ENCODE measurements at regions not wholly inside any gene's neighbourhood (a gene's known extent, or its start where the extent isn't known, plus 50 kb on each side); places are given as distances from the start of the nearest gene placed in this dataset.

GRCh38 chr13:60970736-60971135, 444.9 kb downstream of the PCDH20 start:
- TF ChIP-seq CTCF (conservative IDR thresholded peaks at IDR 0.05; ENCODE audit: low read depth, low read length) (no peak), EZH2phosphoT487 (IDR thresholded peaks at IDR 0.05; ENCODE audit: borderline replicate concordance, low read length) (no peak), EZH2 (IDR thresholded peaks at IDR 0.05; ENCODE audit: low read length, unreplicated experiment) (no peak)
- Histone ChIP-seq H3K27me3 (ENCODE audit: low read length) (no peaks in the 10 kb centered on the region), H3K36me3 (ENCODE audit: low read depth, low read length) (no peaks in the 10 kb centered on the region), H3K9ac (ENCODE audit: low read length) (no peak overlapping the region), H3K4me2 (ENCODE audit: low read length) (no peak overlapping the region), H3K4me1 (ENCODE audit: insufficient read depth, low read length) (no peaks in the 10 kb centered on the region), H3K9me2 (replicated peaks; ENCODE audit: low read length) (no peaks in the 10 kb centered on the region), H3F3A (ENCODE audit: low read length, unreplicated experiment) (no peaks in the 10 kb centered on the region), H2AFZ (ENCODE audit: low read length) (no peak overlapping the region), H3K4me3 (ENCODE audit: low read length) (no peak overlapping the region), H3K79me2 (ENCODE audit: low read length) (no peaks in the 10 kb centered on the region), H3K9me3 (ENCODE audit: low read length) (no peaks in the 10 kb centered on the region), H3K27ac (ENCODE audit: low read length) (no peak overlapping the region), H4K20me1 (ENCODE audit: low read length) (no peaks in the 10 kb centered on the region)
- intact Hi-C loops (cut with micrococcal nuclease), result no loop called here
- DNase-seq (no peak), ATAC-seq (no peak)
- CTCF ChIA-PET, result no interaction called here
- BruUV-seq (replicated peaks), result no TSS peak
- POLR2A ChIA-PET (ENCODE audit: unreplicated experiment), result no interaction called here

- H3K79me2 ChIP-seq (ENCODE audit: low read length), result no peaks in the 10 kb centered on the region
- no peaks in the 10 kb centered on the region for H3K27me3 ChIP-seq (ENCODE audit: low read length)
- H3K9ac ChIP-seq (ENCODE audit: low read length), result no peak overlapping the region
- no peaks in the 10 kb centered on the region for H3K9me3 ChIP-seq (ENCODE audit: low read length)
- no peak for ATAC-seq
- no peaks in the 10 kb centered on the region for H3K9me2 ChIP-seq (replicated peaks; ENCODE audit: low read length)
- TF ChIP-seq EZH2phosphoT487 (IDR thresholded peaks at IDR 0.05; ENCODE audit: borderline replicate concordance, low read length) (no peak), EZH2 (IDR thresholded peaks at IDR 0.05; ENCODE audit: low read length, unreplicated experiment) (no peak), CTCF (conservative IDR thresholded peaks at IDR 0.05; ENCODE audit: low read depth, low read length) (no peak)
- H4K20me1 ChIP-seq (ENCODE audit: low read length), result no peaks in the 10 kb centered on the region
- intact Hi-C loops (cut with micrococcal nuclease), result no loop called here
- DNase-seq, result no peak
- ChIA-PET CTCF (no interaction called here), POLR2A (ENCODE audit: unreplicated experiment) (no interaction called here)
- no TSS peak for BruUV-seq (replicated peaks)
- no peak overlapping the region for H3K4me3 ChIP-seq (ENCODE audit: low read length)
- H3K4me1 ChIP-seq (ENCODE audit: insufficient read depth, low read length), result no peaks in the 10 kb centered on the region
- no peak overlapping the region for H3K27ac ChIP-seq (ENCODE audit: low read length)
- H3K36me3 ChIP-seq (ENCODE audit: low read depth, low read length), result no peaks in the 10 kb centered on the region
- no peaks in the 10 kb centered on the region for H3F3A ChIP-seq (ENCODE audit: low read length, unreplicated experiment)
- no peak overlapping the region for H2AFZ ChIP-seq (ENCODE audit: low read length)
- no peak overlapping the region for H3K4me2 ChIP-seq (ENCODE audit: low read length)
These were observed 446.0 kb downstream of the PCDH20 start for GRCh38 chr13:60969656-60970055.

- TF ChIP-seq EZH2phosphoT487 (IDR thresholded peaks at IDR 0.05; ENCODE audit: borderline replicate concordance, low read length), result no peak
- TF ChIP-seq CTCF (conservative IDR thresholded peaks at IDR 0.05; ENCODE audit: low read depth, low read length), result no peak
- TF ChIP-seq EZH2 (IDR thresholded peaks at IDR 0.05; ENCODE audit: low read length, unreplicated experiment), result no peak
- intact Hi-C loops (cut with micrococcal nuclease), result loop anchor here (1.0 to 2.0 kb wide), 2 partner anchors 27 to 86 kb away; no protein-coding TSS in a partner anchor
- CTCF ChIA-PET, result no interaction called here
These were observed 456.2 kb downstream of the PCDH20 start for GRCh38 chr13:60959427-60959826.

More at GRCh38 chr13:60959427-60959826, 456.2 kb downstream of the PCDH20 start:
- H3K79me2 ChIP-seq (ENCODE audit: low read length), result no peaks in the 10 kb centered on the region
- peaks cover 4% of the 10 kb centered on the region for H3F3A ChIP-seq (ENCODE audit: low read length, unreplicated experiment)
- ATAC-seq (peak; percentile 85), DNase-seq (peak; percentile 74)
- H3K27me3 ChIP-seq (ENCODE audit: low read length), result no peaks in the 10 kb centered on the region
- H3K4me2 ChIP-seq (ENCODE audit: low read length), result peak overlapping the region; percentile 34; the same call in 1 of the 2 replicates
- POLR2A ChIA-PET (ENCODE audit: unreplicated experiment), result no interaction called here
- no peaks in the 10 kb centered on the region for H3K36me3 ChIP-seq (ENCODE audit: low read depth, low read length)
- BruUV-seq (replicated peaks), result no TSS peak
- H3K4me3 ChIP-seq (ENCODE audit: low read length), result no peak overlapping the region
- no peaks in the 10 kb centered on the region for H4K20me1 ChIP-seq (ENCODE audit: low read length)
- H2AFZ ChIP-seq (ENCODE audit: low read length), result no peak overlapping the region
- H3K9me2 ChIP-seq (replicated peaks; ENCODE audit: low read length), result no peaks in the 10 kb centered on the region
- no peak overlapping the region for H3K9ac ChIP-seq (ENCODE audit: low read length)
- peak overlapping the region; percentile 60 for H3K27ac ChIP-seq (ENCODE audit: low read length)
- H3K9me3 ChIP-seq (ENCODE audit: low read length), result no peaks in the 10 kb centered on the region
- H3K4me1 ChIP-seq (ENCODE audit: insufficient read depth, low read length), result peaks cover 12% of the 10 kb centered on the region; the same call in 1 of the 2 replicates
